SU-DHL-6 (cell line): ENCODE measurements at regions not wholly inside any gene's neighbourhood (a gene's known extent, or its start where the extent isn't known, plus 50 kb on each side); places are given as distances from the start of the nearest gene placed in this dataset.

Source experiments
- H2AFZ ChIP-seq: fragments of 200-600 bp; sonication (generic); 2 replicates; pipeline ENCODE4 v1.6.1; 2014; ENCODE audit warnings: low read depth, mild to moderate bottlenecking, moderate library complexity, mixed read lengths, antibody characterized with exemption, low read length; ENCODE audit not compliant: severe bottlenecking
- H3F3A ChIP-seq: fragments of 200-600 bp; shearing (Covaris generic); 2 replicates; pipeline ENCODE4 v1.6.0; 2016; ENCODE audit warnings: antibody characterized with exemption, mild to moderate bottlenecking; ENCODE audit not compliant: insufficient read depth
- H3K27ac ChIP-seq: fragments of 200-600 bp; sonication (generic); 2 replicates; pipeline ENCODE4 v1.5.1; 2016; ENCODE audit warnings: low read depth, mild to moderate bottlenecking, low read length, moderate library complexity, mixed read lengths
- H3K27me3 ChIP-seq: fragments of 200-600 bp; sonication (generic), shearing (Covaris generic); 2 replicates; pipeline ENCODE4 v1.6.0; 2014; ENCODE audit warnings: mild to moderate bottlenecking, low read length
- H3K36me3 ChIP-seq: fragments of 200-600 bp; sonication (generic); 2 replicates; pipeline ENCODE4 v1.6.1; 2014; ENCODE audit warnings: mild to moderate bottlenecking, low read length, mixed read lengths
- H3K4me2 ChIP-seq: fragments of 300-600, 200-600 bp; shearing (Covaris generic), sonication (generic); 2 replicates; pipeline ENCODE4 v1.6.0; 2014; ENCODE audit warnings: low read length, low read depth, mild to moderate bottlenecking; ENCODE audit not compliant: poor library complexity, severe bottlenecking
- H3K4me3 ChIP-seq: fragments of 200-600 bp; sonication (generic); 2 replicates; pipeline ENCODE4 v1.5.1; 2014; ENCODE audit warnings: antibody characterized with exemption, low read length, mild to moderate bottlenecking, mixed read lengths; ENCODE audit not compliant: insufficient read depth, poor library complexity, severe bottlenecking
- H3K79me2 ChIP-seq: fragments of 200-600 bp; sonication (generic); 2 replicates; pipeline ENCODE4 v1.6.1; 2014; ENCODE audit warnings: mild to moderate bottlenecking, low read length, moderate library complexity; ENCODE audit not compliant: insufficient read depth
- H3K9ac ChIP-seq: fragments of 200-600 bp; sonication (generic); 2 replicates; pipeline ENCODE4 v1.7.0; 2014; ENCODE audit warnings: mild to moderate bottlenecking, low read length
- H3K9me2 ChIP-seq: fragments of 200-600 bp; sonication (generic); replicated peaks from 2 replicates; pipeline ENCODE4 v1.6.1; 2014; ENCODE audit warnings: low read length; ENCODE audit not compliant: insufficient read depth
- H3K9me3 ChIP-seq: fragments of 200-600 bp; sonication (generic); 2 replicates; pipeline ENCODE4 v1.6.1; 2014; ENCODE audit warnings: low read length, mixed read lengths; ENCODE audit not compliant: insufficient read depth
- H4K20me1 ChIP-seq: fragments of 200-600 bp; sonication (generic); 2 replicates; pipeline ENCODE4 v1.6.1; 2014; ENCODE audit warnings: low read depth, mild to moderate bottlenecking, antibody characterized with exemption, low read length, moderate library complexity, mixed read lengths
- CTCF ChIP-seq: fragments of 200-600 bp; sonication (generic); IDR thresholded peaks from one replicate; pipeline ENCODE4 v1.5.1; 2017; ENCODE audit warnings: antibody characterized with exemption, mild to moderate bottlenecking, low read length, moderate library complexity; ENCODE audit not compliant: insufficient read depth, poor library complexity, severe bottlenecking
- EZH2phosphoT487 ChIP-seq: fragments of 200-600 bp; sonication (generic), shearing (Covaris generic); conservative IDR thresholded peaks from 2 replicates; pipeline ENCODE4 v1.6.1; 2018; ENCODE audit warnings: mild to moderate bottlenecking, antibody characterized with exemption, low read length, moderate library complexity, mixed read lengths

- H3K4me2 ChIP-seq, result no peak overlapping the region
- no peaks in the 10 kb centered on the region for H3K9me2 ChIP-seq
- H3K9ac ChIP-seq, result no peak overlapping the region
- H4K20me1 ChIP-seq, result no peaks in the 10 kb centered on the region
- no peak overlapping the region for H3K4me3 ChIP-seq
- no peaks in the 10 kb centered on the region for H3K9me3 ChIP-seq
- no peak overlapping the region for H3K27ac ChIP-seq
- H3K79me2 ChIP-seq, result no peaks in the 10 kb centered on the region
- H2AFZ ChIP-seq, result no peak overlapping the region
- TF ChIP-seq CTCF (no peak), EZH2phosphoT487 (no peak)
- H3F3A ChIP-seq, result no peaks in the 10 kb centered on the region
- H3K36me3 ChIP-seq, result no peaks in the 10 kb centered on the region
- H3K27me3 ChIP-seq, result no peaks in the 10 kb centered on the region
Measured at GRCh38 chr16:85392756-85393673, 220.1 kb upstream of the GSE1 start.

- no peaks in the 10 kb centered on the region for H3K36me3 ChIP-seq
- H3K79me2 ChIP-seq, result no peaks in the 10 kb centered on the region
- peak; percentile 96 for TF ChIP-seq CTCF
- TF ChIP-seq EZH2phosphoT487, result no peak
- H4K20me1 ChIP-seq, result no peaks in the 10 kb centered on the region
- H3F3A ChIP-seq, result no peaks in the 10 kb centered on the region
- H3K4me3 ChIP-seq, result no peak overlapping the region
- no peak overlapping the region for H3K27ac ChIP-seq
- no peaks in the 10 kb centered on the region for H3K9me2 ChIP-seq
- no peaks in the 10 kb centered on the region for H3K27me3 ChIP-seq
- H2AFZ ChIP-seq, result no peak overlapping the region
- H3K9me3 ChIP-seq, result no peaks in the 10 kb centered on the region
- no peak overlapping the region for H3K9ac ChIP-seq
- no peak overlapping the region for H3K4me2 ChIP-seq
Measured at GRCh38 chr16:85393674-85394451, 219.3 kb upstream of the GSE1 start.

- H2AFZ ChIP-seq, result no peak overlapping the region
- no peaks in the 10 kb centered on the region for H3K36me3 ChIP-seq
- H3K9me3 ChIP-seq, result no peaks in the 10 kb centered on the region
- no peaks in the 10 kb centered on the region for H3K27me3 ChIP-seq
- no peak overlapping the region for H3K4me3 ChIP-seq
- no peaks in the 10 kb centered on the region for H3F3A ChIP-seq
- no peak overlapping the region for H3K9ac ChIP-seq
- H3K79me2 ChIP-seq, result no peaks in the 10 kb centered on the region
- no peaks in the 10 kb centered on the region for H4K20me1 ChIP-seq
- H3K27ac ChIP-seq, result no peak overlapping the region
- TF ChIP-seq CTCF (no peak), EZH2phosphoT487 (no peak)
- H3K4me2 ChIP-seq, result no peak overlapping the region
- H3K9me2 ChIP-seq, result no peaks in the 10 kb centered on the region
Measured at GRCh38 chr16:85394456-85395206, 218.5 kb upstream of the GSE1 start.
